GM19239 (cell line): ENCODE measurements at regions not wholly inside any gene's neighbourhood (a gene's known extent, or its start where the extent isn't known, plus 50 kb on each side); places are given as distances from the start of the nearest gene placed in this dataset.
A peak's percentile ranks its signal among the peaks of the same experiment; 100 is the strongest.

Experiments
- DNase-seq: peaks from one replicate; pipeline ENCODE4 v3.0.0; 2011; ENCODE audit warnings: low spot score; ENCODE audit not compliant: insufficient read length
- FAIRE-seq: peaks from 2 replicates; lab custom pipeline; 2011; peaks lifted over from hg19 to GRCh38; lab: Jason Lieb, UNC

DNA sequence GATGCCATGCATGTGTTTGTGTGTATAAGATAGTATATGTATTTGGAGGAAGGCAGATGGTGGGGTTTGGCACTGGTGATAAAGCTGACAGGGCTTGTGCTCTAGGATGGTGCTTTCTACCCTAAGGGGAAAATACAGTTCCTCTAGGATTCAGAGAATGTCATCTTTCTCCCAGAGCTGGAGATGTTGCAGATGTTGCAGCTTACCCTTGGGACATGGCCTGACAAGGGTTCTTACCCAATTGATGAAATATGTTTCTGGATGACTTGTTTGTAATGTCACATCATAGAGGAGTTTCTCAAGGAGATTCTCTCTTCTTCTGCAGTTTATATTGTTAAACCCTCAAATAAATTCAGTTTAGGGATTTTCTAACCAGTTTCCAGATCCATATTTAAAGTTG is 52.5 kb upstream of the PITX2 start:
- FAIRE-seq (no peak), DNase-seq (no peak)

DNA sequence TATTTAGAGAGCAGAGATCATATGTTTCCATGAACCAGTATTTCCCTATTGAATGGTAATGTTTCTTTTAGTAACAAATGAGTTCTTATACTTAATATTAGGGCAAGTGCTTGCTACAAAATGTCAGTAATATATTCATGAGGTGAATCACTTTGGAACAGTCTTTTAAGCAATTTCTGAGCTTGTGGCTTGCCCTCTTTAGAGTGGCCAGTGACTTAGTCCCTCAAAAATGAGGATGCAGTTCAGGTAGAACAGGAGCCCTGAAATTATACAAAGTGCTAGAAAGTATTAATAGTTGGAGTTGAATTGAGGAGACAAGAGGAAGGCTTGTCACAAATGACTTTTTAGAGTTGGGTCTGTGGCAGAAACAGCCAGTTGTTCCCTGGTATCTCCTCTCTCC is 53.4 kb upstream of the PITX2 start:
- DNase-seq, result no peak
- FAIRE-seq, result no peak

DNA sequence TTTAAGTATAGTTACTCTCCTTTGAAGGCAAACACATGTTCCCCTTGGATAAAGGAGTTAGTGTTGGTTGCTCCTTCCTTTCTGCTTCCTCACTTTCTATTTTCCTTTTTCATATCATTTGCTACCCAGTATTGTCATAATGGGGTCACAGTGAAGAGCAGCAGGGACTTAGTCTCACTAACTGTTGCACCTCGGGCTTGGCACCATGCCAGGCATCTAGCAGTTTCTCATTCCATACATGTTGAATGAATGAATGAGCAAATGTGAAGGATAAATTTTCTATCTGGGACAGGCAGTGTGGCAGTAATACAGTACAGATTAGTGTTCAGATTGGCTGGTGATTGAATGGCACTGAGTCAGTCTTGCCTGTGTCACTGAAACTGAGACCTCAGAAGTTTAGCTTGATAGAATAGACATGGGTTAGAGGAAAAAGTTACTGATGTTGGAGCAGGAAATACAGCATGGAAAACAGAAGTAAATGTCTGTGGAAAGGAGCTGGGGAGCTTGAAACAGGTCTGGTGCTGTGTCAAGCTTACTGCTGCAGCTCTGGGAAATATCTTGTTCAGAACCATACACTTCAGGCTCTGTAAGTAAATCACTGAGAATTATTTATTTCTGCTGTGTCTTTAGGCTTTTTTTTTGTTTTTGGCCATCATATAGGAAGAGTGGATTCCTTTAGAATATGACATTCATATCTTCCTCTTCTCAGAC is 55.8 kb upstream of the PITX2 start:
- DNase-seq (no peak), FAIRE-seq (no peak)

DNA sequence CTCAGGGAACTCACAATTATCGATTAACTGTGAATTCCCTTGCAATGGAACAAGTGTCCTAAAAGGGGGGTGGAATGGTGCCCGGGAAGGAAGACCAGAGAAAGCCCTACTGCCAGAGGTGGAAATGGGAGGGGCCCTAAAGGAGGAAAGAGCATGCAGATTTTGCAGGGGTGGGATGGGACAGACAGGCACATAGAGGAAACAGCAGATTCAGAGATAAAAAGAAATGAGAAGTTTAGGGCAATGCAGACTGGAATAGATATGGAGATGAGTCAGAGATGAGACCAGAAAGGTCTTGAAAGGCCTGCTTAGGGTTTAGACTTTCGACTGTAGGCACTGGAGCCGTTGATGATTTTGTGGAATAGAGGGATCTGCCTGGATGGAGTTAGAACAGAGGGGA is 57.4 kb upstream of the PITX2 start:
- FAIRE-seq (no peak), DNase-seq (no peak)

DNA sequence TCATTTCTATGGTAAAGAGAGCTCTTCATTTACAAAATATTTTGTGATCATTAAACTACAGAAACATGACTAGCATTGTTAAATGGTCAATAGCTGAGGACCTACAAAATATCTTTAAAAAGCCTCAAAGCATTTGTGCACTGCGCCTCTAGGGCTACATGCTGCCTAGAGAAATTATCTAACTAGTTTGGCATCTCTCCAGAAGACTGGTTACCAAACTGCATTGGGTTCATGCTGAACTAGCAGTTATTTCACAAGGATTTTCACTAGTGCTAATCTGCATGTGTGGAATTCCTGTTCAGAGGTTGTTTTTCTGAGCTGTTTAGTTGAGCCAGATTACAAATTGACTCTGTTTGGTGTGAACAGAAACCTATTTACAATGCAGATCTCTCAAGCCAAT is 58.5 kb upstream of the PITX2 start:
- DNase-seq, result no peak
- no peak for FAIRE-seq

DNA sequence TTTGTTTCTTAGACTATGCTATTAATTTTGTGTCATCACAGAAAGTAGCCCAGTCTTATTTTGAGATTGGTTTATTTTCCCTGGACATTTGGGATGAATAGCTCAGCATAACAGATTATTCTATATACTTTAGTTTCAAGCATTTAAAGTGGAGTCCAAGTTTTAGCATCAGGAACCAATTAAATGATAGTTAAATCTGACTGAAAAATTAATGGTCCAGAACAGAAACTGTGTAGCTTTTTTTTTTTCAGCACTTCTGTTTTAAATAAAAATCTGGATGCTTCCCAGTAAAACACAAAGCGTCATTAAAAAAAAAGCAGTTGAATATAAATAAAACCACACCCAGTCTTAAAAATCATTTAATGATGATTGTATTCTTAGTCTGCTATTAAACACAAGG is 59.4 kb upstream of the PITX2 start:
- no peak for FAIRE-seq
- DNase-seq, result no peak

DNA sequence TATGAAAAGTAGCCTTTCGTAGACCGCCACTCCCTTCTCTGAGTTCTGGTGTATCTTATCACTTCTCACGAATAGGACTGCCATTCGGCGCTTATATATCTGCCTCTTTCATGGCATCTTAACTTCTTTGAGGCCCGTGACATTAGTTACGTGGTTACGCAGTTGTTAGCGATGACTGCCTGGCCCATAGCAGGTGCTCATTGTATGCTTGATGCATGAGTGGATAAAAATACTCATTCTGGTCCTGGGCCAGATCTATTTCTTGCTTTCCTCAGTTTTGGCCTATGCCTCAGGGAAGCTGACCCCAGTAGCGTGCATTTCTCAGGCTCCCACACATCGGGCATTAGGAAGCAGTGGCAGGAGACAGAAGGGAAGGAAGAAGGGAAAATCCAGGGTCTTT is 60.7 kb upstream of the PITX2 start:
- no peak for FAIRE-seq
- no peak for DNase-seq

DNA sequence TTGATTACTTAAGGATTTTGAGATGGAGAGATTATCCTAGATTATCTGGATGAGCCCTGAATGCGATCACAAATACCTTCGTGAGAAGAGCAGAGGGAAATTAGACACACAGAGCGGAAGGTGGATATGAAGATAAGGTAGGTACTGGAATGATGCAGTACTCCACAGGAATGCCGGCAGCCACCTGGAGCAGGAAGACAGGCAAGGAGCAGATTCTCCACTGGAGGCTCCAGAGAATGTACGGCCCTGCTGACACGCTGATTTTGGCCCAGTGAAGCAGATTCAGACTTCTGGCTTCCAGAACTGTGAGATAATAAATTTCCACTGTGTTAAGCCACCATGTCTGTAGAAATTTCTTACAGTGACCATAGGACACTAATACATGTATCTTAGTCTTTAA is 79.4 kb upstream of the PITX2 start:
- FAIRE-seq (no peak), DNase-seq (no peak)

DNA sequence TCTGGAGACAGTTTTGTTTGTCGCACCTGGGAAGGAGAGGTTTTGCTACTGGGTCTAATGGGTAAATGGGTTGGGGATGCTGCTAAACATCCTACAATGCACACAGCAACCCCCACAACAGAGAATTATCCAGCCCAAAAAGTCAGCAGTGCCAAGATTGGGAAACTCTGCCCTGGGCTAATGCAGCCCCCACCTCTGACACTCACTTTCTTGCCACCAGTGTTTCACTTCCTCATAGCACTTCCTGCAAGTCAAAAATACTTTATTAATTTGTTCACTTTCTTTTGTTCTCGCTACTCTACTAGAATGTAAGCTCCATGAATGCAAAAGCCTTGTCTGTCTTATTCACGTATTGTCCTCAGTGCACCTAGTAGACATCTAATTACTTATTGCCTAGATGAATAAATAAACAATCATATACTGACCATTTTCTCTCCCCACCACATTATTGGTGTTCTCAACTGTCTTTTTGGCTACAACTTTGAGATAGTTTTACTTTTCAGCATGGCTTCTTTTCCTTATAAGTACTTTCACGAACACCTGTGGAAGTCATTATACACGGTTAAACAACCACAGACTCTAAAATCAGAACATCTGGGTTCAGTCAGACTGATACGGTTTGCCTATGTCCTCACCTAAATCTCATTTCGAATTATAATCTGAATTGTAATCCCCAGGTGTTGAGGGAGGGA is 82.0 kb upstream of the PITX2 start:
- DNase-seq (no peak), FAIRE-seq (peak; percentile 57)

DNA sequence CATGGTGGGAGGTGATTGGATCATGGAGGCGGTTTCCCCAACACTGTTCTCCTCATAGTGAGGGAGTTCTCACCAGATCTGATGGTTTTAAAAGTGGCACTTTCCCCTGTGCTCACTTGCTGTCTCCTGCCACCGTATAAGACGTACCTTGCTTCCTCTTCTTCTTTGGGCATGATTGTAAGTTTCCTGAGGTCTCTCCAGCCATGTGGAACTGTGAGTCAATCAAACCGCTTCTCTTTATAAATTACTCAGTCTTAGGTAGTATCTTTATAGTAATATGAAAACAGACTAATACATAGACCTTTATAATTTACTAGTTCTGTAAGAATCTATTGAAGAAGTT is 82.5 kb upstream of the PITX2 start:
- DNase-seq (no peak), FAIRE-seq (no peak)

DNA sequence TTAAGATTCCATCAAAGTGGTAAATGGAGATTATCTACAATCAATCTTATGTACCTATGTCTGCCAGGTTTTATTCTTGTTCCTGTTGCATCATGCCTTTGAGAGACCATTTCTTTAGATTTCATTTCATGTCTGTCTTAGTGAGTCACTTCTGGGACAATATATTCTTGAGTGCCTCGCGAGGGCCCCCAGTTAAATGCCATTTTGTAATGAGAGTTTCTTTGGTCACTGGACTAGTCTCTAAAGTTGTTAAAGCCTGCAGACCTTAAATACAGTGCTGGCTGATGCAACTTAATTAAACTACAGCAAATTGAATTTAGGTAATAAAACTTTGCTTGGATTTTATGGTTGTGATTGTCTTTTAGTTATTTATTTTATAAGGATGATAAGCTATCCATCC is 87.2 kb upstream of the PITX2 start:
- DNase-seq, result no peak
- no peak for FAIRE-seq

DNA sequence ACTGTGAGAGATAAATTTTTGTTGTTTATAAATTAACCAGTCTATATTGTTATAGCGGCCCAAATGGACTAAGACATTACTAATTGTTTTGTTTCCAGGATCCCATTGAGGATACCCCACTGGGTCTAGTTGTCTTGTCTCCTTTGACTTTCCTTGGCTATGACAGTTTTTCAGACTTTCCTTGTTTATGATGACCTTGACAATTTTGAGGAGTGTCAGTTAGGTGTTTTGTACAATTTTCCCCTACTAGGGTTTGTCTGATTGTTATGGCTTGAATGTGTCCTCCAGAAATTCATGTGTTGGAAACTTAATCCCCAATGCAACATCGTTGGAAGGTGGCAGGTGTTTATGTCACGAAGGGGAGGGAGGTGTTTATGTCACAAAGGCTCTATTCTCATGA is 89.6 kb upstream of the PITX2 start:
- DNase-seq (no peak), FAIRE-seq (no peak)

DNA sequence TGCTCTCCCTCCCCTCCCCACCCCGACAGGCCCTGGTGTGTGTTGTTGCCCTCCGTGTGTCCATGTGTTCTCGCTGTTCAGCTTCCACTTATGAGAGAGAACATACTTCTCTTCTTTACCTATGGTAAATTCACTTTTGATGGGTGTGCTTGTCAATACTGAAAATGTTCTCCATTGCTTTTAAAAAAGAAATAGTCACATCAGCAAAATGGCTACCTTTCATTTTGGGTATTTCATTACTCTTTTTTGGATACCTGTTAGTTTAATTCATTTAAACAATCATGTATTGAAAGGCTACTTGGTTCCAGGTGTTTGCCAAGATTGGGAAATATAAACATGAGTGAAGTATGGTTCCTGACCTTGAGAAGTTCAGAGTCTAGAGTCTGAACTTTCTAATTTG is 107.4 kb upstream of the PITX2 start:
- no peak for FAIRE-seq
- DNase-seq, result no peak

DNA sequence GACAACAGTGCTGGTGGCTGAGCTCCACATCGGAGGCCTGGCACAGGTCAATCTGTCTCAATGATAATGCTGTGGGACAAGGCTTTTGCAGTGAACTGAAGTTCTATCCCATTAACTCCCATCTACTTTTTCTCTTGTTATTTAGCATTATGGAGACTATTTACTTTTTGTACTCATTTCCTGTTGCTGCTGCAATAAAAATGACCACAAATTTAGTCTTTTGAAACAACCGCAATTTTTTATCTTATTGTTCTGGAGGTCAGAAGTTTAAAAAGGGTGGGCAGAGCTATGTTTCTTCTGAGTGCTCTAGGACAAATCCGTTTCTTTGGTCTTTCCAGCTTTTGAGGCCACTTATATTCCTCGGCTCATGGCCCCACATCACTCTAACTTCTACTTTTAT is 111.0 kb upstream of the PITX2 start:
- no peak for FAIRE-seq
- no peak for DNase-seq

DNA sequence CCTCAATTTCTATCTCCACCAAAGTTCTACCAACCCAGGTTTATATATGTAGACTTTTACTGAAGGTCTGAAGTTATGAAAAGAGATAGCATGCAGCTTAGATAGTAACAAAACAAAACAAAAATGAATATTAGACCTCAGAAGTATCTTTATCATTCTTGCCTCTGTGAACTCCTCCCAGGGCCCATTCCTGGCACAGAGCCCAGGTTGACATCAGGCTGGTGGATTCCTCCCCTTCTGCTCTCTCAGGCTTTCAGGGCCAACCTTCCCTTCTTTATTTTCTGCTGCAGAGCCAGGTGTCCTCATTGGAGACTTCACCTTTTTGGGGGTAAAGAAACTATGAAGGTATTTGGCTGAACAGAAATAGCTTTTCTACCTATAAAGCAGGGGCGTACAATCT is 112.8 kb upstream of the PITX2 start:
- DNase-seq, result no peak
- FAIRE-seq, result no peak

DNA sequence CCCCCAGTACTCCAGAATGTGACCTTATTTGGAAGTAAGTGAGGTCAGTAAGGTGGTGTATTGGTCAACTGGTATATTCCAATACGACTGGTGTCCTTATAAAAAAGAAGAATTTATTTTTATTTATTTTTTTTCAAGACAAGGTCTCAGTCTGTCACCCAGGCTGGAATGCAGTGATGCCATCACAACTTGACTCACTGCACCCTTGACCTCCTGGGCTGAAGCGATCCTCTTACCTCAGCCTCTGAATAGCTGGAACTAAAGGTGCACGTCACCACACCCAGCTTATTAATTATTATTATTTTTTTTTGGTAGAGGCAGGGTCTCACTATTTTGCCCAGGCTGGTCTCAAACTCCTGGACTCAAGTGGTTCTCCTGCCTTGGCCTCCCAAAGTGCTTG is 115.1 kb upstream of the PITX2 start:
- FAIRE-seq (no peak), DNase-seq (no peak)

DNA sequence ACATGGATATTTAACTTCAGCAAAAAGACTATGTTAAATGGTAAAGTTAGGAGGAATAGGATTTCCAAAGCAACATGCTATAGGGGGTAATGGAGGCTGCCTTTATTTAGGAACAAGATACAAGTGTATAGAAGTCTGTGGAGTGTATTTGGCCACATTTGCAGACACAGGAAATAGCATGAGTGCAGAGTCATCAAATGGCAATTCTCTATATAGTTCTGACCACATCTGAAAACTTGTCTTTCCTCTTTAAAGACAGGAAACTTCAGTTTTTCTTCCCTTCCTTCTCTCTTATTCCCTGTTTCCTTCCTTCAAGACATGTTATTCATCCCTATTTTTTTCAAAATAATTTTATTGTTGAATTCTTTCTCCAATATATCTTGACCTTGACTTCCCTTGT is 119.3 kb upstream of the PITX2 start:
- no peak for DNase-seq
- no peak for FAIRE-seq

DNA sequence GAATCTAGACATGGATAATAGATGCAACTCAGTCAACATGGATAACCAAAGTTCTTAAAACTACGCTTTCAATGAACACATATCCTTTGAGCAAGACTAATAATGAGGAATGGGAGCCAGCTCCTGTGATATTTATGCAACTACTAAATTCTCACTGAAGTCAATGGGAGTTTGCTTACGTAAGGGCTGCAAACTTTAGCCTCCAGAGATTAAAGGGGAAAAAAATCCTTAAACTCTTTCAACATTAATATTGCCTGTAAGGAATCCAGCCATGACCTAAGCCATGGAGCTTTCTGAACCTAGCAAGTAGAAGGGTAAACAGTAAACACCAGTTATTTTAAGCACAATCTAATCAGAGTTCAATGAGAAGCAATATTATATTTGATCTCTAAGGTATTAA is 125.2 kb upstream of the PITX2 start:
- DNase-seq, result no peak
- FAIRE-seq, result no peak

DNA sequence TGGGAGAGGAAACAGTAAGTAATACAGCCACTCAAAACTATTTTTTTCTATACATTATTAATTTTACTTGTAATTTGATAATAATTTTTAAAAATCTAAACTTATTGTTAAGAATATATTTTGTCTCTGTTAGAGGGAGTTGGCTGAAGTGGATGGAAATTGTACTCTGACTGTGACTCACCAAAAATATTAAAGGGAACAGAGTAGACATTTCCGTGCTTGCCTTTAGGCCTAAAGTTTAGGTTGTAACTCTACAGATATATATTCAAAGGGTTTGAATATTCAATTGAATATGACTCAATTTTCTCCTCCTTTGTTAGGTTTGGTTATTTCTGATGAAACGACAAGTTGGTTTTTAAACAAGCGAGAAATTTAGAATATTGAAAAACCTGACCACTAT is 128.3 kb upstream of the PITX2 start:
- FAIRE-seq, result no peak

DNA sequence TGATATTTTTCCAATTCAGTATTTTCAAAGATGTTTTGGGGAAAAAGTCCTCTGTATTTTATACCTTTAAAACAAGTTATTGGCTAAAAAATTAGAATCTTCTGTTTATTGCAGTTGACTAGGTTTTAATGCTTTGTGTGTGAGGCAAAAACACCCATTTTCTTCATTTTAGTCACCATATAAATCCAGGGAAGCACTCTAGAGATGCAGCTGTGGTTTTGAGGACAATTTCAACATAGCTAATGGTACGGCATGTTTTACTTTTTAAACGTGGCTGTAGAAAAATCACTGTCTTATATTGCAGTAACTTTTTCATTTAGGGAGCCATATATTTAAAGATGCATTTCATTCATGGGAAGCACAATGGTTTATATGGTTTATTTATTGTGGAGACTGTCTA is 129.1 kb upstream of the PITX2 start:
- no peak for FAIRE-seq

More for the DNA sequence above, 128.3 kb upstream of the PITX2 start:
- DNase-seq, result no peak

DNA sequence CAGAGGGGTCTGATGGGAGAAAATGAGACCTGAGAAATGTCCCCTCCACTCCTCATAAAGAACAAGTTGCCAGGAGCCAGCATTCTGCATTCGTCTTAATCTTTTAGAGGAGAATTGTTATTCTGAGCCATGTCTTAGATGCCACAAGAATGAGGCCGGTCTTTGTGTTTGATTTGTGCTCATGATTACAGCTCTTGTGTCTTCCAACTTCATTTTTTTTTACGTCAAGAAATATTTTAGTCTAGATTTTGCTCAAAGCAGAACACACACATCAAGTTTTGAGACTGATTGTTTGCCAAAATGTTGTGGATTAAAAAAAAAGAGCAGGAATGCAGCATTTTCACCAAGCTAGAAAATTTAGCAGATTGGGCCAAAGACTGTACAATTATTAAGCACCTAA is 130.6 kb upstream of the PITX2 start:
- no peak for DNase-seq
- FAIRE-seq, result no peak

More for the DNA sequence above, 129.1 kb upstream of the PITX2 start:
- DNase-seq, result no peak

DNA sequence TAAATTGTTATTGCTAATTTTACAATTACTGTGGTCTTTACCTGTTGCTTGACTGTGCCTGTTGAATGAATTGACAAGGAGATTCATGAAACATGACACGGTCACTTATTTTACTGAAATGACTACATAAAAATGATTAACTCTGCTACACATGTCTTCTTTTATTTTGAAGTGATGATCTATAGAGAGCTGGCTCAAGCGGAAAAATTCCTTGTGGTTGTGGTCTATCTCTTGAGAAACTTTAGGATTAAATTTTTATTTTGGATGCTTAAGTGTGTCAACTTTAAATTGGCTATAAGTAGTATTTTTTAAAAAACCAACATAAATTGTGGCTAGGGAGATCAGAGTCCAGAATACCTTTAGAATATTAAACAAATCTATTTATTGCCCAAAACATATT is 131.8 kb upstream of the PITX2 start:
- no peak for FAIRE-seq
- no peak for DNase-seq
